ENCODE measurements at regions not wholly inside any gene's neighbourhood (a gene's known extent, or its start where the extent isn't known, plus 50 kb on each side); places are given as distances from the start of the nearest gene placed in this dataset.

DNA sequence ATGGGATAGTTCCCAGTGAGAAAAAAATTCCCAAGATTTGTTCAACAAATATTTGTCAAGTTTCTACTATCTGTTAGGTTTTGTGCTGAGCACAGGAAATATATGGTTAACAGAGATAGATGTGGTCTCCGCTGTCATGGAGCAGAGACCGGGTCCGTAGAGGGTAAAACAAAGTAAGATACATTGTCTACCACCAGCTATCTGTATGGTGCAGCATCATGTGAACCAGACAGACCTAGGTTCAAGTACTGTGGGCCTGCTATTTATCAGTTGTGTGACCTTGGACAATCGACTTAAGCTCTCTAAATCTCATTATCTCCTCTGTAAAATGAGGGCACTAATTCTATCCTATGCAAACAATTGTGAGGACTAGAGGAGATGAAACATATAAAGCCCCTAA, 109.8 kb downstream of the DUSP10 start:
- no peak for DNase-seq (ENCODE audit: low read depth)

DNA sequence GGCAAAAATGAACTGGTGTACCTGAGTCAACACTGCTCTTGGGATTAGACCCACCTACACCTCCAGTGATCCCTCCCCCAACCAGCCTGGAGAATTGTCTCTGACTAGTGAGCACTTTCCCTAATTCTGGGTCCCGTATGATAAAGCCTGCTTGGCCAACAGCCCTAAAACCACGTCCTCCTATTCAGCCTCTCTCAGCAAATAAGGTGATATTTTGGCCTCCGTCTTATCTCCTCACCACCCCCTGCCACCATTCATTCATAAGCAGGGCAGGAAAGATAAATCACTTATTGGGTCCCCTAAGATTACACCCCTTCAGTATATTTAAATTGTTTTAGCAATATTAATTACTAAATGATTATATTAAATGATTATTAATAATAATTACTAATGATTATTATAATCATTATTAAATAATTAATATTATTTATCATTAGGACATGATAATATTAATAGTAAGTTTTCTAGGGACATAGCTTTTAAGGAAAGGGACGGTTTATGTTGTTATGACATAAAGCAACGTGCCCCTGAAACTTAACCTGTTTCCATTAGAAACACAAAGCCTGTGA, 108.0 kb downstream of the DUSP10 start:
- DNase-seq (ENCODE audit: low read depth) = no peak

DNA sequence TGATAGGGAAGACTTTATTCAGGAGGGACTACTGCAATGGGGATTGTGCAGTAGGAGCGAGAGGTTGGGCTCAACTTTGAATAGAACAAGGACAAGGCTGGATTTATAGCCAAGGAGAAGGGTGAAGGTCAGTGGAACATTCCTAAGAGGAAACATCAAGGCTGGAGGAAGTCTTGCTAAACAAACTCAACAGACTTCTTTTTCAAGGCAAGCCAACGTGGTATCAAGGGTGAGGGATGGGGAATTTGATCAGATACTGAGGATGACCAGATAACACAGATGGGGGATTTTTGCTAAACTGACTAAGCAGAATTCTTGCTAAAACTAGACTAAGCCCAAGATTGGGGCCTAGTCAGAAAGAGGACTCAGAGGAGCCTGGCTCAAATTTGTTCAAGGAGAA, 107.3 kb downstream of the DUSP10 start:
- DNase-seq (ENCODE audit: low read depth) = no peak

GRCh38 chr1:221635305-221635704, 106.6 kb downstream of the DUSP10 start:
- DNase-seq (ENCODE audit: low read depth) = no peak

DNA sequence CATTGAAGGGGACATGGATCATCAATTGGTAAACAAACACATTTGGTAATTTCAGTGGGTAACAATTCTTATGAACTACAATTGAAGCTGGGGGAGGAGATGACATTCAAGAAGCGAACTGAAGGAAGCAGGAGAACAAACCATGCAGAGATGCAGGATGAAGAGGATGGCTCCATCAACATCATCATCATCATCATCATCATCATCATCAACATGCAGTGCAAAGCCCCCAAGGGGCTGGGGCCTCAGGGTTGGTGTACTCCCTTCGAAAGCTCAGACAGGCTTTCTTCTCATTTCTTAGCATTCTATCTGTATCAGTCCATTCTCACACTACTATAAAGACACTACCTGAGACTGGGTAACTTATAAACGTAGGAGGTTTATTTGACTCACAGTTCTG, 105.8 kb downstream of the DUSP10 start:
- DNase-seq (ENCODE audit: low read depth) = no peak

DNA sequence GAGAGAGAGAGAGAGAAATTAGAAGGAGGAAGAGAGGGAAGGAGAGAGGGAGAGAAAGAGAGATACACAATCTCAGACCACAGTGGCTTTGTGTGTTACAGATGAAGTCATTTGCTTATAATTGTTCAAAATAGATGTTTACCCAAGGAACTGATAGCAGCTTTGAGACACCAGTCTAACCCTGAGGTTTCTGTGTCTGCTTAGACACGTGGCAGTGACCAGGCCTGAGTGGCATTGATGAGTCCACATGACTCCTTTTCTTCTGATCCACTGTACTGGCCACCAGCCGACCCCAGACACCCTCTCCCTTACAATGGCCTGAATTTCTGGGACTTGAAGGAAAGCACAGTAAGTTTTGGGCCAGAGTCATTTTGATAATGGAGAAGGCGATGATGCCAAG, 104.9 kb downstream of the DUSP10 start:
- no peak for DNase-seq (ENCODE audit: low read depth)

DNA sequence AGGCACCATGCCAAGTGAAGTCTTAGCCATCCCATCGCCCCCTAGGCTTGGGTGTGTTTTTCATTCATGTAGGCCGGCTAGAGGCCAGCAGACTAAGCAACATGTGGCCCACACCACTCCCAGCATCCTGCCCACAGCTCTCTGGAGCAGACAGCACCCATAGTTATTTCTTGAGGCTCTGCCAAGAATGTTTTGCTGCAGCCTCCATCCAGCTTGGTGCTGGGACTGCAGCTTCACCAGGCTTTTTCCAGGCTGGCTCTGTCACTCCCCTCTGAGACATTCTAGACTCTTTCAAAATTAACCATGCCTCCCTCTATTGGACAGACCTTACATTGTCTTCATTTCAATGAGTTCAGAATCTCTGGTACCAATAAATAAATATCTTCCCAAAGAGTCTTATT, 104.2 kb downstream of the DUSP10 start:
- DNase-seq (ENCODE audit: low read depth) = no peak

GRCh38 chr1:221638595-221638994, 103.3 kb downstream of the DUSP10 start:
- no peak for DNase-seq (ENCODE audit: low read depth)

DNA sequence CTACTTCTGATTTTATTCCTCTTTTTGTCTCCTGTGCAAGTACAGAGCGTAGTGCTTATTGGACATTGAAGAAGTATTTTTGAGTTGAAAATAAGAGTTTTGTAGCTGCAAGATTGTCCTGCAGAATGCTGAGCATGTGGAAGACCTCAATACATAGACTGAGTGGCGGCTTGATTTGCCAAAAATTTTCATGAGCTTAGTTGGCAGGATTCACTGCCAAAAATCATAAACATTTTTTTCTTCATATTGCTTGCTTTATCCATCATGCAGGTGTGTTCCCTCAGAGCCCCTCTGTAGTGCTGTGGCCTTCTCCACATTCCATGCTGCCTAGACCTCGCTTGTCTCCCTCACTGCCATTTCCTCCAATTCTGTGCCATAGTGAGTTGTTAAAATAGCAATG, 100.1 kb downstream of the DUSP10 start:
- no peak for DNase-seq (ENCODE audit: low read depth)

- no peak for DNase-seq (ENCODE audit: low read depth)
Observed at GRCh38 chr1:221643404-221644144, 98.3 kb downstream of the DUSP10 start.

GRCh38 chr1:221644145-221644448, 97.8 kb downstream of the DUSP10 start:
- no peak for DNase-seq (ENCODE audit: low read depth)

GRCh38 chr1:221644663-221645258, 97.1 kb downstream of the DUSP10 start:
- no peak for DNase-seq (ENCODE audit: low read depth)

GRCh38 chr1:221648201-221648600, 93.7 kb downstream of the DUSP10 start:
- DNase-seq (ENCODE audit: low read depth) = no peak
